ENCODE measurements at regions not wholly inside any gene's neighbourhood (a gene's known extent, or its start where the extent isn't known, plus 50 kb on each side); places are given as distances from the start of the nearest gene placed in this dataset.

DNA sequence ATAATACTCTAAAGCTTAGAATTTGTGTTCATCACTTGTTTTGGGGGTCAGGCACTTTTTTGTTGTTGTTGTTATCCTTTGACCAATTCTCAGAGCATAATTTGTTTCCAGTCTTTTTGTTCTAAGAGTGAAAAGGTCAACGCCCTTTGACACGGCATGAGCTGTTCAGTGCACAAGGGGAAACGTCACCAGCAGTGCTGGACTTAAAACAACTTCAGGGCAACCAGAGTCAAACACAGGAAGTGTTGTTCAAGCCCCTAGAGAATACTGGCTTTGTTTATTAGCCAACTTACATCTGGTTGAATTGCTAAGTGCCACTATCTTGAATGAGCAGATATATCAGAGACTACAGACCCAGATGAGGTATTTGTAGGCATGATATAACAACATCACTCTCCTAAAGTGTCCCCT, 368.9 kb downstream of the TMEM161B start:
- Histone ChIP-seq H3K27ac (ENCODE audit: low read depth, low read length) (no peak overlapping the region), H3K9ac (ENCODE audit: low read length) (no peak overlapping the region), H3K27me3 (ENCODE audit: control insufficient read depth in 1 of 2, insufficient read depth in 2 of 2, low read length in 2 of 2) (no peaks in the 10 kb centered on the region), H3K9me3 (ENCODE audit: low read length) (no peaks in the 10 kb centered on the region), H3K4me3 (ENCODE audit: low read depth in 1 of 2, low read length in 2 of 2) (no peak overlapping the region), H3K4me1 (ENCODE audit: insufficient read depth, low read length) (no peaks in the 10 kb centered on the region), H3K36me3 (ENCODE audit: insufficient read depth, low read length) (no peaks in the 10 kb centered on the region)

DNA sequence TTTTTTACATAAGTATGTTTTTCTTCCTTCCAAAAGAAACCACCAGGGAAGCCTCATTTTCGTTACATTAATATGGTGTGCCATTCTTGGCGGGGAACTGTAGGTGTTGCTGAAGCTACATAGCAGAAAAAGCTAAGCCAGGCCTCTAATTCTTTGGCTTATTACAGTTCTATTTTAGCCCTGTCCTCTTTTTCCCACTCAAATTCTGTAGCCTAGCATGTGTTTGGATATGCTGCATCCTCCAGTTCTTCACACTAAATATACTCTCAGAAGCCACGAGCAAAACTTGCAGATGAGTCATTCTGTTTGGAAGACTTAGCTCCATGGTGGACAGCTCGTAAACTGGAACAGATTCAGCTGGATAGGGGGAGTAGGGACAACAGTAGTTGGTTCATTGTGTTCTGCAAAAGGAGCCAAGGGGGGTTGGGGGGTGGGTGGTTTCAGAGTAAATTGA, 369.4 kb downstream of the TMEM161B start:
- Histone ChIP-seq H3K9me3 (ENCODE audit: low read length) (no peaks in the 10 kb centered on the region), H3K4me3 (ENCODE audit: low read depth in 1 of 2, low read length in 2 of 2) (no peak overlapping the region), H3K27me3 (ENCODE audit: control insufficient read depth in 1 of 2, insufficient read depth in 2 of 2, low read length in 2 of 2) (no peaks in the 10 kb centered on the region), H3K27ac (ENCODE audit: low read depth, low read length) (no peak overlapping the region), H3K9ac (ENCODE audit: low read length) (no peak overlapping the region), H3K36me3 (ENCODE audit: insufficient read depth, low read length) (no peaks in the 10 kb centered on the region), H3K4me1 (ENCODE audit: insufficient read depth, low read length) (no peaks in the 10 kb centered on the region)

DNA sequence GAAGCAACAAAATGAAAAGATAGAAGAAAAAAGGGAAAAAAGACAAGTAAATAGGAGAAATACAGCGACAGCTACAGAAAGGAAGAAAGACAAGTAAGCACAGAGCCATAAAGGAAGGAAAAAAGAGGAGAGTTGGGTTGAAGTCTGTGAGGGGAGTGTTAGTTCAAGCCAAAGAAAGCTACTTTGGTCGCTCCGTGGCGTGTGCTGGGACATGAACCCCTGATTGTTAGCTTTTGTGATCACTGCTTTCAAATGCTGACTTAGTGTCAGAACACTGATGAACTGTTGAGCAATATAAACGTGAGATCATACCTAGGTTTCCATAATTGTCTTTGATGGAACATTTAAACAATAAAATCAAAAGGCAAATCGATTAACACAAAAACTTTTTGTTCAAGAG, 370.1 kb downstream of the TMEM161B start:
- no peaks in the 10 kb centered on the region for H3K27me3 ChIP-seq (ENCODE audit: control insufficient read depth in 1 of 2, insufficient read depth in 2 of 2, low read length in 2 of 2)
- no peaks in the 10 kb centered on the region for H3K4me1 ChIP-seq (ENCODE audit: insufficient read depth, low read length)
- H3K27ac ChIP-seq (ENCODE audit: low read depth, low read length), result no peak overlapping the region
- H3K9me3 ChIP-seq (ENCODE audit: low read length), result no peaks in the 10 kb centered on the region
- H3K36me3 ChIP-seq (ENCODE audit: insufficient read depth, low read length), result no peaks in the 10 kb centered on the region
- no peak overlapping the region for H3K9ac ChIP-seq (ENCODE audit: low read length)
- H3K4me3 ChIP-seq (ENCODE audit: low read depth in 1 of 2, low read length in 2 of 2), result no peak overlapping the region

DNA sequence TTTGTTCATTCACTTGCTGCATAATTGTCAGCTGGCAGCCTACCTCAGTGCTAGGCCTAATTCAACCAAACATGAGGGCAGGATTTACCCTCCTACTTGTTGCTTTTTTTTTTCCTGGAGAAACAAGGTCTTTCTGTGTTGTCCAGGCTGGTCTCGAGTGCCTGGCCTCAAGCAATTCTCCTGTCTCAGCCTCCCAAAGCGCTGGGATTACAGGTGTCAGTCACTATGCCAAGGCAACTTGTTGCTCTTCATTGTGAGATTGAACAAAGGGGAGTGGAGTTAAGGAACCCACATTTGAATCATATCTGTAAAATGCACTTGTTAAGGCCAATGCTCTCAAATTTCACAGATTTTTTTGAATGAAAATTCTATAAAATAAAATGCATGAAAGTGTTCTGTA, 380.5 kb downstream of the TMEM161B start:
- no peaks in the 10 kb centered on the region for H3K4me1 ChIP-seq (ENCODE audit: insufficient read depth, low read length)
- no peaks in the 10 kb centered on the region for H3K27me3 ChIP-seq (ENCODE audit: control insufficient read depth in 1 of 2, insufficient read depth in 2 of 2, low read length in 2 of 2)
- no peak overlapping the region for H3K4me3 ChIP-seq (ENCODE audit: low read depth in 1 of 2, low read length in 2 of 2)
- H3K9me3 ChIP-seq (ENCODE audit: low read length), result no peaks in the 10 kb centered on the region
- H3K27ac ChIP-seq (ENCODE audit: low read depth, low read length), result no peak overlapping the region
- no peak overlapping the region for H3K9ac ChIP-seq (ENCODE audit: low read length)
- no peaks in the 10 kb centered on the region for H3K36me3 ChIP-seq (ENCODE audit: insufficient read depth, low read length)

- Histone ChIP-seq H3K9ac (ENCODE audit: low read length) (no peak overlapping the region), H3K36me3 (ENCODE audit: insufficient read depth, low read length) (no peaks in the 10 kb centered on the region), H3K27me3 (ENCODE audit: control insufficient read depth in 1 of 2, insufficient read depth in 2 of 2, low read length in 2 of 2) (no peaks in the 10 kb centered on the region), H3K27ac (ENCODE audit: low read depth, low read length) (no peak overlapping the region), H3K4me1 (ENCODE audit: insufficient read depth, low read length) (no peaks in the 10 kb centered on the region), H3K4me3 (ENCODE audit: low read depth in 1 of 2, low read length in 2 of 2) (no peak overlapping the region), H3K9me3 (ENCODE audit: low read length) (no peaks in the 10 kb centered on the region)
Measured at GRCh38 chr5:87887247-87887646, 381.4 kb downstream of the TMEM161B start.

GRCh38 chr5:87886164-87886563, 382.5 kb downstream of the TMEM161B start:
- Histone ChIP-seq H3K4me3 (ENCODE audit: low read depth in 1 of 2, low read length in 2 of 2) (no peak overlapping the region), H3K27ac (ENCODE audit: low read depth, low read length) (no peak overlapping the region), H3K4me1 (ENCODE audit: insufficient read depth, low read length) (no peaks in the 10 kb centered on the region), H3K9ac (ENCODE audit: low read length) (no peak overlapping the region), H3K27me3 (ENCODE audit: control insufficient read depth in 1 of 2, insufficient read depth in 2 of 2, low read length in 2 of 2) (no peaks in the 10 kb centered on the region), H3K9me3 (ENCODE audit: low read length) (no peaks in the 10 kb centered on the region), H3K36me3 (ENCODE audit: insufficient read depth, low read length) (no peaks in the 10 kb centered on the region)

GRCh38 chr5:87885758-87886157, 382.9 kb downstream of the TMEM161B start:
- Histone ChIP-seq H3K36me3 (ENCODE audit: insufficient read depth, low read length) (no peaks in the 10 kb centered on the region), H3K9ac (ENCODE audit: low read length) (no peak overlapping the region), H3K27ac (ENCODE audit: low read depth, low read length) (no peak overlapping the region), H3K4me3 (ENCODE audit: low read depth in 1 of 2, low read length in 2 of 2) (no peak overlapping the region), H3K9me3 (ENCODE audit: low read length) (no peaks in the 10 kb centered on the region), H3K4me1 (ENCODE audit: insufficient read depth, low read length) (no peaks in the 10 kb centered on the region), H3K27me3 (ENCODE audit: control insufficient read depth in 1 of 2, insufficient read depth in 2 of 2, low read length in 2 of 2) (no peaks in the 10 kb centered on the region)

DNA sequence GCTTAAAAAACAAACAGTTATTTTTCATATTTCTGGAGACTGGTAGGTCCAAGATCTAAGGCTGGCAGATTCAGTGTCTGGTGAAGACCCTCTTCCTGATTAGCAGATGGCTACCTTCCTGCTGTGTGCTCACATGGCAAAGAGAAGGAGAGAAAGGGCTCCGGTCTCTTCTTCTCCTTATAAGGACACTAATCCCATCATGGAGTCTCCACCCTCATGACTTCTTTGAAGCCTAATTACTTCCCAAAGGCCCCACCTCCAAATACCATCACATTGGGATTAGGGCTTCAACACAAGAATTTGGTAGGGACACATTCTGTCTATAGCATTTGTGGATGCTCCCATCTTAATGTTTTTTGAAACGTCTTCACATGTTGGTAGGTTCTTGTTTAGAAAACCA, 391.1 kb downstream of the TMEM161B start:
- no peaks in the 10 kb centered on the region for H3K36me3 ChIP-seq (ENCODE audit: insufficient read depth, low read length)
- H3K27me3 ChIP-seq (ENCODE audit: control insufficient read depth in 1 of 2, insufficient read depth in 2 of 2, low read length in 2 of 2), result no peaks in the 10 kb centered on the region
- no peak overlapping the region for H3K27ac ChIP-seq (ENCODE audit: low read depth, low read length)
- no peak overlapping the region for H3K9ac ChIP-seq (ENCODE audit: low read length)
- no peaks in the 10 kb centered on the region for H3K9me3 ChIP-seq (ENCODE audit: low read length)
- H3K4me3 ChIP-seq (ENCODE audit: low read depth in 1 of 2, low read length in 2 of 2), result no peak overlapping the region
- H3K4me1 ChIP-seq (ENCODE audit: insufficient read depth, low read length), result no peaks in the 10 kb centered on the region

- no peak overlapping the region for H3K27ac ChIP-seq (ENCODE audit: low read depth, low read length)
- no peak overlapping the region for H3K9ac ChIP-seq (ENCODE audit: low read length)
- H3K27me3 ChIP-seq (ENCODE audit: control insufficient read depth in 1 of 2, insufficient read depth in 2 of 2, low read length in 2 of 2), result no peaks in the 10 kb centered on the region
- H3K9me3 ChIP-seq (ENCODE audit: low read length), result no peaks in the 10 kb centered on the region
- H3K4me1 ChIP-seq (ENCODE audit: insufficient read depth, low read length), result no peaks in the 10 kb centered on the region
- H3K36me3 ChIP-seq (ENCODE audit: insufficient read depth, low read length), result no peaks in the 10 kb centered on the region
- no peak overlapping the region for H3K4me3 ChIP-seq (ENCODE audit: low read depth in 1 of 2, low read length in 2 of 2)
Measured at GRCh38 chr5:87877023-87877422, 391.6 kb downstream of the TMEM161B start.

GRCh38 chr5:87876616-87877015, 392.0 kb downstream of the TMEM161B start:
- no peak overlapping the region for H3K4me3 ChIP-seq (ENCODE audit: low read depth in 1 of 2, low read length in 2 of 2)
- no peaks in the 10 kb centered on the region for H3K4me1 ChIP-seq (ENCODE audit: insufficient read depth, low read length)
- H3K27ac ChIP-seq (ENCODE audit: low read depth, low read length), result no peak overlapping the region
- no peaks in the 10 kb centered on the region for H3K36me3 ChIP-seq (ENCODE audit: insufficient read depth, low read length)
- no peaks in the 10 kb centered on the region for H3K27me3 ChIP-seq (ENCODE audit: control insufficient read depth in 1 of 2, insufficient read depth in 2 of 2, low read length in 2 of 2)
- no peaks in the 10 kb centered on the region for H3K9me3 ChIP-seq (ENCODE audit: low read length)
- no peak overlapping the region for H3K9ac ChIP-seq (ENCODE audit: low read length)

- Histone ChIP-seq H3K4me3 (ENCODE audit: low read depth in 1 of 2, low read length in 2 of 2) (no peak overlapping the region), H3K36me3 (ENCODE audit: insufficient read depth, low read length) (no peaks in the 10 kb centered on the region), H3K4me1 (ENCODE audit: insufficient read depth, low read length) (no peaks in the 10 kb centered on the region), H3K9ac (ENCODE audit: low read length) (no peak overlapping the region), H3K27me3 (ENCODE audit: control insufficient read depth in 1 of 2, insufficient read depth in 2 of 2, low read length in 2 of 2) (no peaks in the 10 kb centered on the region), H3K27ac (ENCODE audit: low read depth, low read length) (no peak overlapping the region), H3K9me3 (ENCODE audit: low read length) (no peaks in the 10 kb centered on the region)
Measured at GRCh38 chr5:87872986-87873385, 395.7 kb downstream of the TMEM161B start.

DNA sequence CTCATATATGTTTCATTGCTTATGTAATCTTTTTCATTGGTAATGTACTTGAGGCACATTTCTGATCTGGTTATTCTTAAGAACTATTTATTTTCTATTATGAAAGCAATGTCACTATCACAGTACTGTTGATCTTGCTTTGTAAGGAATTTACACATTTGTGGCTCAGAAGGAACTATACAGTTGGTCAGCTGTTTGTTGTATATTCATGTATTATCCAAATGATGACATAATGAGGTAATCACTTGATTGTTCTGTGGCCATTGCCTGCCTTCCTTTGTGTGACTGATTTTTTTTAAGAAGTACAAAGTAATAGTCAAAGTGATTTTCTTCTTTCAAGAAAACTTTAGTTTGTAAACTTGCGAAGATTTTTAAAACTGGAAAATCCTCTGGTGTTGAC, 399.9 kb downstream of the TMEM161B start:
- no peaks in the 10 kb centered on the region for H3K27me3 ChIP-seq (ENCODE audit: control insufficient read depth in 1 of 2, insufficient read depth in 2 of 2, low read length in 2 of 2)
- no peaks in the 10 kb centered on the region for H3K4me1 ChIP-seq (ENCODE audit: insufficient read depth, low read length)
- no peak overlapping the region for H3K9ac ChIP-seq (ENCODE audit: low read length)
- no peaks in the 10 kb centered on the region for H3K9me3 ChIP-seq (ENCODE audit: low read length)
- H3K36me3 ChIP-seq (ENCODE audit: insufficient read depth, low read length), result no peaks in the 10 kb centered on the region
- H3K4me3 ChIP-seq (ENCODE audit: low read depth in 1 of 2, low read length in 2 of 2), result no peak overlapping the region
- H3K27ac ChIP-seq (ENCODE audit: low read depth, low read length), result no peak overlapping the region
